ENCODE measurements at regions not wholly inside any gene's neighbourhood (a gene's known extent, or its start where the extent isn't known, plus 50 kb on each side); places are given as distances from the start of the nearest gene placed in this dataset.
"Not testable (repeated sequence)": the region's sequence is repeated elsewhere in the genome, so short reads cannot be mapped to it uniquely, and the experiment has no call there.

GRCh38 chr10:64529003-64529350 lies 1007.8 kb downstream of the REEP3 start:
- DNase-seq: no peak

GRCh38 chr10:64534616-64535015 lies 1013.4 kb downstream of the REEP3 start:
- no peak for DNase-seq

GRCh38 chr10:64535131-64535867 lies 1014.1 kb downstream of the REEP3 start:
- DNase-seq: no peak

GRCh38 chr10:64537112-64537511 lies 1015.9 kb downstream of the REEP3 start:
- DNase-seq: no peak

- DNase-seq: no peak
Observed at GRCh38 chr10:64537928-64538327, 1016.7 kb downstream of the REEP3 start.

- no peak for DNase-seq
Observed at GRCh38 chr10:64546073-64546472, 1024.9 kb downstream of the REEP3 start.

GRCh38 chr10:64547168-64547567 lies 1026.0 kb downstream of the REEP3 start:
- no peak for DNase-seq

GRCh38 chr10:64555666-64556065 lies 1034.5 kb downstream of the REEP3 start:
- DNase-seq: no peak

GRCh38 chr10:64558094-64558835 lies 1037.1 kb downstream of the REEP3 start:
- DNase-seq: no peak

GRCh38 chr10:64571056-64571455 lies 1049.9 kb downstream of the REEP3 start:
- DNase-seq: no peak

- no peak for DNase-seq
Observed at GRCh38 chr10:64573623-64574325, 1052.6 kb downstream of the REEP3 start.

- no peak for DNase-seq
Observed at GRCh38 chr10:64574371-64574770, 1053.2 kb downstream of the REEP3 start.

GRCh38 chr10:64576497-64576896 lies 1055.3 kb downstream of the REEP3 start:
- DNase-seq: no peak

- DNase-seq: not testable (repeated sequence)
Observed at GRCh38 chr10:64578757-64579156, 1057.6 kb downstream of the REEP3 start.

GRCh38 chr10:64586934-64587503 lies 1065.8 kb downstream of the REEP3 start:
- no peak for DNase-seq

GRCh38 chr10:64594072-64594471 lies 1072.9 kb downstream of the REEP3 start:
- no peak for DNase-seq

- no peak for DNase-seq
Observed at GRCh38 chr10:64598600-64598999, 1077.4 kb downstream of the REEP3 start.

- no peak for DNase-seq
Observed at GRCh38 chr10:64601298-64601697, 1080.1 kb downstream of the REEP3 start.

GRCh38 chr10:64617085-64617484 lies 1095.9 kb downstream of the REEP3 start:
- no peak for DNase-seq

GRCh38 chr10:64619102-64619501 lies 1097.9 kb downstream of the REEP3 start:
- DNase-seq: no peak

- no peak for DNase-seq
Observed at GRCh38 chr10:64626924-64627323, 1105.7 kb downstream of the REEP3 start.

- no peak for DNase-seq
Observed at GRCh38 chr10:64630534-64630933, 1109.3 kb downstream of the REEP3 start.

GRCh38 chr10:64635906-64636305 lies 1114.7 kb downstream of the REEP3 start:
- DNase-seq: no peak

GRCh38 chr10:64636461-64636860 lies 1115.3 kb downstream of the REEP3 start:
- DNase-seq: no peak

All from CD4-positive, alpha-beta T cell treated with Interleukin-10 for 1 hour (primary cell).